NK-92 treated with Interleukin-12 subunit alpha and Interleukin-12 subunit beta, amount 100 ng/mL, for 24 hours (cell line): ENCODE measurements at regions not wholly inside any gene's neighbourhood (a gene's known extent, or its start where the extent isn't known, plus 50 kb on each side); places are given as distances from the start of the nearest gene placed in this dataset.

Experiments used
- DNase-seq: peaks from one replicate; lab custom pipeline; 2025; lab: John Stamatoyannopoulos, UW

DNA sequence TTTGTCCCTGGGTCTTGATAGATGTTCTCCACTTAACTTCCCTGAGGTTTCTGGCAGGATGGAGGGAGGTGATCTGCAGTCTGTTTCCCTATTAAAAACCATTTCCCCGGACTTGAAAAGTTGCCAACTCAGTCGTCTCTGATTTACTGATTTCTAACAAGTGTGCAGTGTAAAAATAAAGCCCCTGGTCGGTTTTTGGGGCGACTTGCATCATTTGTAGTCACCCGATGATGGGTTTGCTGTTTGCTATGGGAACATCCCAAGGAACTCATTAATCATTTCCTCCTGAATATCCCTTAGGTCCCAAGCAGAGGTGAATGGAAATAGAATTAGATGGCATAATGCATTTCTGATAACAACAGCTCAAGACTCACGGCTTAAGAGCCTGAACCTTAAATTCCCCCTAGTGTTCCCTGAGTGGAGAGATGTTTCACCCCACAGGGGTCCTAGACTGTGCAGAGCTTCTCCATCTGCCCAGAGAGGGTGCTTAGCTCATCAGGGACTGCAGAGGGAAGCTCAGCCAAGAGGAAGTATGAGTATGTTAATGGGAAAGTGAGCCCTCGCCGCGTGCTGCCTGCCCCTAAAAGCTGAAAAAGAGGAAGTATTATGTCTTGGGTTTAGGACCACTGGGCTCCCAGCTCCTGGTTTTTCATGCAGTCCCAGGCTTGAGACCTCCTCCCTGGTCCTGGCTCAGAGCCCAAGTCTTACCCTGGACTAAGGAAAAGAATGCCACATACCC lies 115.1 kb upstream of the DAP start:
- no peak for DNase-seq

DNA sequence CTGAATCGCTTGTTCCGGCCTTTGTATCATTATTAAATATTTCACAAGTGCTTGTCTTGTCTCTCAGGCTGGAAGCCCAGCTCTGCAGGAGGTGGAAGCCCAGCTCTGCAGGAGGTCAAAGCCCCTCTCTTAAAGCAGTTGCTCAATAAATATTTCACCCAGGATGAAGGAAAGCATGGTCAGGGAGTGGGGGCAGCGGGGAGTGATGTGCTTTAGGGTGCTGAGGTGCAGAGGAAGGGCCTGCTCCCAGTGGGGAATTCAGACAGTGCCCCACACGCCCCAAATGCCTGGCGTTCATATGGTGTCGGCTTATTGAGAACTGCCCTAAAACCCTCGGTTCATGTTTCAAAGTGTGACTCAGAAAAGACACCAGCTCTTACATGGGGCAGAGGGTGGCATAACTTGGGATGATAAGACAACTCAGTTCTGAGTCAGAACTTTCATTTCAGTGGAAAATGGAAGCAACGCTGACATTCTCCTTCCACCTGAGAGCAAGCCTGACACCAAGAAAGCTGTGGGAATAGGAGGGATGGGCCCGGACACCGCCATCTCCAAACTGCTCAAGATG lies 114.3 kb upstream of the DAP start:
- no peak for DNase-seq

DNA sequence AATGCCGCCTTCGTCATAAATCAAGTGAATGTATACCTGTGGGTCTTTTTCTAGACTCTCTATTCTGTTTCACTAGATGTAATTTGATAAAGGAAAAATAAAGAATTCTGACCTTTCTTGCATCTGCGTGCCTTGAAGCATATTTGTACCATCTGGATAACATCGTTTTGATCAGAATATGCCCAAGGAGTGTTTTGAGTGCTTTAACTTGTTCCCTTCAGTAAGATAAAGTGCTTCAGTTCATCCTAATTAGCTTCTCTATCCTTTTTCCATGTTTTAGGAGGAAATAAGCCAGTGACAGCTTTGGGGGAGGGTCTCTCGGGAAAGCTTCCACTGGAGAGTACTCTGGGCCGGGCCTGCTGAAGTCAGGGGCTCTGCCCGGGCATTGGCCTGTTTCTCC lies 113.5 kb upstream of the DAP start:
- no peak for DNase-seq

DNA sequence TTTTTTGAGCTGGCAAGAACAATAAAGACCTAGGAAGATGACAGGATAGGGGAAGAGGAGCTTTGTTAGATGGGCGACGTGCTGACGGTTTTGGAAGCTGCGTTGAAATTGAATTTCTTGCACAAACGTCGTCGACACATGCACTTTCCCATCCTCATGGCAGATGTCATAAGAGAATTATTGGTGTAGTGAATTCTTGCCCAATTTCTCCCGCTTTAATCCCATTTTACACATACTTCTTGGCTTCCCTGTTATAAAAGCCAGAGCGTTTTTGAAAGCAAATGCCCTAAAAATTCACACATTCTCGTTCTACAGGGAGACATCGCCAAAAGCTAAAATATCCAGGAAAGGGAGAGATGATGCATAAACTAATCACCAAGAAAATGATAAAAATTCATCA lies 109.8 kb upstream of the DAP start:
- DNase-seq = no peak

DNA sequence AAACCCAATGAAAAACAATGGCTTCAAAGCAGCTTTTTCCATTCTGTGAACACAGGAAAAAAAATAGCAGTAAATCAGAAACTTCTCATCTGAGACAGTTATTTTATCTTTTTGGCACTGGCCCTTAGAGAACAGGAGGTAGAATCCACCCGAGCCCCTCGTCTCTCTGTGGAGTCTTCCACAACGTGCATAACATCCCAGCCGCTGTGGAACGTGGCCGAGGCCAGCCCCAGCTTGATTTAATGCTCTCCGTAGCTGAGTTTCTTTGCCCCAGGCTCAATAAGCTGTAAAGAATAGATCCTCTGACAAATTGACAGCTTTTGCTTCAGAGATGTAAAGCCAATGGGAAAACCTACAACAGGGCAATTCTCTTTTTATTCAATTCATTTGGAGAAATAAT lies 107.9 kb upstream of the DAP start:
- no peak for DNase-seq

DNA sequence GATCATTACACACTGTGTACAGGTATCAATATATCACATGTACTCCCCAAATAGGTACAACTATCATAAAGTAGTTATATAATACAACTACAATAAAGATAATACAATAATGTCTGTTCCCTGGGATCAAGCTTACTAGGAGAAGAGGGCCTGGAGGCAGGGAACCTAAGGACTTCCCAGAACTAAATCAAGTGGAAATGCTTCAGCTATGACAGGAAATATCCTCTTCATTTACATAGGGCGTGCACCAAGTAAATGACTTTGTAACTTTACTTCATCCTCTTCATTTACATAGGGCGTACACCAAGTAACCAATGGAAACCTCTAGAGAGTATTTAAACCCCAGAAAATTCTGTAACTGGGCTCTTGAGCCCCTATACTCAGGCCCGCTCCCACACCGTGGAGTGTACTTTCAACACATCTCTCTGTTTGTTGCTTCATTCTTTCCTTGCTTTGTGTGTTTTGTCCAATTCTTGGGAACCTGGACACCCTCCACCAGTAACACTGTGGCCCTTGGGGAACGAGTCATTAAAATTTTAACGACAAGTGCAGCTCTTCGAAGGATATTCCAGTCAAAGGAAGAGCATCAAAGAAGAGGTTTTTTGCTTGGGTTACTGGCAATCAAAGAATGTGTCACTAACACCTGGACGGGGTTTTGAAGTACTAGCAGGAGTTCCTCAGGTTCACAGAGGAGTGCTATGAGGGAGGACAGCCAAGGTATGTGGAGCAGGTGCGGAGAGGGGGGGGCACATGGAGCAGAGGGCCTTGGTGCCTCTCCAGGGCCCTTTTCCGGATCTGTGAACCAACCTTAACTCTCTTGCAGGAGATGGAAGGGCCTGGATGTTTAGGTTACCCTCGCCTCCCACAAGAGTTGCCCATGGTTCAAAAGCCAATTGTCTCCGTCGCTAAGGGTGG lies 106.6 kb upstream of the DAP start:
- DNase-seq = no peak

DNA sequence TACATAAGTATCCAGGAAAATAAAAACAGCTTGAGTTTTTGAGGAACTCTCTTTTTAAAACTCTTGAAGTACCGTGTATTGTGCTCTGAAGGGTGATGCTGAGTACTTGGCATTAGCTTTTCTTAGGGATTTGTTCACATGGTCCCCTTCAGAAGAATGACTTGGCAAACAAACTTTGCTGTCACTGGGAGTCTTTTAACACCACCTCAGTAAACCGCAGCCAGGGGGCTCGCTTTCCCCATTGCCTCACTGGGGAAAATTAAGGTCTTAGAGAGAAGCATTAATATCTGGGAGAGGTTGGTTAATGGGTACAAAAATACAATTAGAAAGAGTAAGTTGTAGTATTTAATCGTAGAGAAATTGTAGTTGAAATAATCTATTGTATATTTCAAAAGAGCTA lies 105.9 kb upstream of the DAP start:
- DNase-seq = no peak

DNA sequence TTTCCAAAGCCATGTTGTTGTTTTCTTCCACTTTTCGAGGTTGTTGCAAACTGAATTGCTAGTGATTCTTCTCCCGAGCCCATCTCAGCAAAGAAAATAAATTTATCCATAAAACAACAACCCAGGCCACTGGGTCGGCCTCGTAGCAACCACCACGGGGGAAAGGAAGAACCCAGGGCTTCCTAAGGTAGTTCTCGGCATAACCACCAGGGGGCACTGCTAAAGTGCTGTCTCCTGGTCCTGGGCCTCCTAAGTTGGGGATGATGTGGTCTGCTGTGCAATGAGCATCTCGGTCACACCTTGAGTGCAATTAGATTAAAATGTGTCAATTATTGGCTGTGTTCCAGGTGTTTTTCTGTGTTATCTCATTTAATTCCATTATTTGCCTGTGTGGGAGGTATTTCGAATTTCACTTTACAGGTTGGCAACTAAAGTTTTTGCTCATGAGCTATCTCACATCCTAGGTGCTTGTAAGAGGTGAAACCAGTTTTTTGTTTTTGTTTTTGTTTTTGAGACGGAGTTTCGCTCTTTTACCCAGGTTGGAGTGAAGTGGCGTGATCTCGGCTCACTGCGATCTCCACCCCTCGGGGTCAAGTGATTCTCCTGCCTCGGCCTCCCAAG lies 102.8 kb upstream of the DAP start:
- DNase-seq = peak; percentile 7

DNA sequence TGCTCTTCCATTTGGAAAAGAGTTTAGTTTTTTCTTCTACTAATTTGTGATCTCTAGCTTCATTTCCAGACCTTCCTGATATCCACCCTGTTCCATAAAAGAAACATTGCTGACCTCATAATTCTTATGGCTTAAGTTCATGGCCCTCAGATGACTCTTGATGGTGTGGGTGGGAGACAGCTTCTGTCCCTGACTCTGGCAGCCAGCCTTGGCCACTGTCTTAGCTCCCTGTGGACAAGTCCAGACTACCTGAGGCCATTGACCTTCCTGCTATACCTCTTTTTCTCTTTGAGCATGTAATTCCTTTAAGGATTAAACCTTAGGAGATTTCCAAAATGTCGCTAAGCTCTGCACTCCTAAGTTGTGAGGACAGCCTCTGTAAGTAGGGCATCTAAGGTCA lies 101.1 kb upstream of the DAP start:
- DNase-seq = no peak

DNA sequence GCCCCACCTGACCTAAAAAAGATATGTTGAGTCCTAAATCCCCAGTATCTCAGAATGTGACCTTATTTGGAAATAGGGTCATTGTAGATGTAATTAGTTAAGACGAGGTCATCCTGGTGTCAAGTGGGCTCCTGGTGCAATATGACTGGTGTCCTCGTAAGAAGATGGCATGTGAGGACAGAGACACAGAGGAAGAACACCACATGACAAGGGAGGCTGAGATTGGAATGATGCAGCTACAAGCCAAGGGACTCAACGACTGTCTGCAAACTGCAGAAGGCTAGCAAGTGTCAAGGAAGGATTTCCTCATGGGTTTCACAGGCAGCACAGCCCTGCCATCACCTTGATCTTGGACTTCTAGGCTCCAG lies 100.4 kb upstream of the DAP start:
- DNase-seq = no peak

DNA sequence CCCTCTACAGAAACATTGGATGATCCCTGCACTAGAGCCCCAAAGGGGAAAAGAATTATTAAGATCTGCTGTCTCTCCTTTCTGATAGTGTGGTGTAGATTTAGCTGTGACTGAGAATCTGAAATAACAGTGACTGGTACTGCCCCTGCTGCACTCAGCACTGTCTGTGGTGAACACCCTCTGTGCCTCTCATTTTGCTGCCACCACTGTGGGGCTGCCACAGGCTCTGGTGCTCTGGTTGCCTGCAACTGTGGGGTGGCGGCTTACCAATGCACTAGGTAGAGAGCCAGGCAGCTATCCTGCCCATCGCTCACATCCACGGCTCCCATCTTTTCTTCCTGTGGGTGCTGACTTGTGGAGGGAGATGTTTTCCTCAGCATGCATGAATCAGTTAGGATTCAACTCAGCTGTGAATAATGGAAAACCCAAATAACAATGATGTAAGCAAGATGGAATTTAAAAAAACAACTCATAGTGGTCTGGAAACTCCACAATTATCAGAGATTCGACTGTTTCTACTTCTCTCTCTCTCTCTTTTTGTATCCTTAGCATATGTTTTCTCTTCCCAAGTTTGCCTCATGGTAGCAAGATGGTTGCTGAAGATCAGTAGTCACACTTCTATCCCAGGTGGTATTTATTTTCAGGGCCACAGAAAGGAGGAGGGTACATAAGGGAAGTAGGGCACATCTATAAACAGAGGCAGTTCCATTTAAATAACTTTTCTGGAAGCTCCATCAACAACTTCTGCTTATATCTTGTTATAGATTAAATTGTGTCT lies 99.8 kb upstream of the DAP start:
- DNase-seq = no peak

DNA sequence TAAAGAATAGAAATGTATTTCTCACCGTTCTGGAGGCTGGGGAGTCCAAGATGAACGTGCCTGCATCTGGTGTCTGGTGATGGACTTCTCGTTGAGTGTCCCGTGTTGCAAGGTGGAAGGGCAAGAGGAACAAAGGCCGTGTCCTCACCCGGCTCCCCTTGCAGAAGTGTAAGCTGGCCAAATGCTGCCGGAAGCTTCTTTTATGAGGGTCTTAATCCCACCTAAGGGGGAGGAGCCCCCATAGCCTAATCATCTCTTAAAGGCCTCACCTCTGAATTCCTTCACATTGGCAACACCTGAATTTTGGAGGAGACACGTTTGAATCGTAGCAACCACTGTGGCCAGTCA lies 99.1 kb upstream of the DAP start:
- DNase-seq = no peak

DNA sequence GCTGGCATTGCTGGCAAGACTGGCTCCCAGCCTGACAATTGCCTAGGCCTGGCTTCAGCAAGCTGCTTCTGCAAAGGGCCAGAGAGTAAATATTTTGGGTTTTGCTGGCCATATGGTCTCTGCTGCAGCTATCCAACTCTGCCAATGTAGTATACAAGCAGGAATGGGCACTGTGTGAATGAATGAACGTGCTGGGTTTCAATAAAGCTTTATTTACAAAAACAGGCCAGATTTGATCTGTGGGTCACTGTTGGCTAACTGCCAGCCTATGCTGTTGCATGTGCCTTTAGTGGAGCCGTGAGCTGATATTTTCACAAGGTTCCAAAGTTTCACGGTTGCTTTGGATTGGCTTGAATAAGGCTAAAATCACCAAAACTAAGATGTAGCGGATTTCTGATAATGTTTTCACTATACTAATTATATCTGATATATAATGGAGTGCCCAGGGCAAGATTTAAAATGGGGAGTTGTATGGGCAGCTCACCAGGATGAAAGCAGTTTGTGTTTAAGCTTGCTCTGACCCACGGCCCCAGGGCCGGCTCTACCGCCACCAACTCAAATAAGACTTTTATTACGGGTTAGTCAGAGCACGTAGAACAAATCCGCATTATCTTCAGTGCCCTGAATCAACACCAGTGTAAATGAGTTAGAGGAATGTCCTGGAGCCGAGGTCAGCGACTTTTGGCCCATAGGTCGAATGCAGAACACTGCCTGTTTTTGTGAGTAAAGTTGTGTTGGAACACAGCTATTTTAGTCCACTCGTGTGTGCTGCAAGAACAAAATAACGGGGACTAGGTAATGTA lies 98.6 kb upstream of the DAP start:
- DNase-seq = no peak

DNA sequence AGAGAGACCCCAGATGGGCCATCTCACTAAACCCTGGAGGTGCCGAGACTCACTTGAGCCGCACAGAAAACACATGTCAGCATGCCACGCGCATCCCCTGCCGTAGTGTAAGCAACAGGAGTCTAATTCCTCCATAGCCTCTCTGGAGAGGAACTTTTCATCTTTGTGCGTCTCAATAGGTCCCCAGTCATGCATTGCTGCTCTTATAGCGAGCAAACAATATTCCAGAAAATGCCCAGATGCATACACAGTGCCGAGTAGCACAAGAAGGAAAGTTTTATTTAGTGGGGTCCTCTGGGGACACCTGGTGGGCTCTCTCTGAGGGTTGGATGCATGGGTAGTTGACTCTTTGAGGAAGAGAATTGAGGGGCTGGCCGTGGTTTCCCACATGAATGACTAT lies 97.9 kb upstream of the DAP start:
- DNase-seq = no peak

DNA sequence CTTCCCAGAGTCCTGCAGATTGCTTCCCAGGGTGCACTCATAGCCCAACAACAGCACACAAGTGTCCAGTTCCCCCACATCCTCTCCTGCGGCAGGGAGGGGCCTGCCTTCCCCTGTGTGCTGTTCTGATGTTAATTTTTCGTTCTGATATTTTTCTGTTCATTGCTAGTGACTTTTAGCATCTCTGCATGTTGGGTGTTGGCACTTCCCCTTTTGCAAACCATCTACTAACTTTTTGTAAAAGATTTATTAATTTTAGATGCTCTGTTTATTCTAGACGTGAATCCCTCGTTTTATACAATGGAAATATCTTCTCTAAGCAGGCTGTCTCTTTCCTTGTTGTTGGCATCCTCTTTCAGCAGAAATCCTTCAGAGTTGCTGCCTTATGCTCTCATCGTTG lies 97.3 kb upstream of the DAP start:
- no peak for DNase-seq

DNA sequence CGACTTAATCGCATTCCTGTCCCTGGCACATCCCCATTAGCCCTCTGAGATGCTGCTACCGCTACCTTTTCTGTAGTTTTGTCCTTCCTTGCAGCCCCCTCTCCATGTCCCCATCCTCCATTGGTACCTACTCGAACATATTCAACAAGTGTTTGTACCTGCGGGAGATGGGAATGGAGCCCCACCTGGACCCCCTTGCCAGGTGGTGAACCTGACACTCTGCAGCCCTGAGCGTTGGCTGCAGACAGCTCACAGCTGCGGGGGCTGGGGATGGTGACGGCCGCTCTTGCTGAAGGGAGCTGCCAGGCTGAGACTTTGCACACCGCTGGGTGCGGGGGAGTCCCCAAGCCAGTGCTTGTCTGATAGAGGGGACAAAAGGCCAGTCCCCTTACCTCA lies 96.3 kb upstream of the DAP start:
- DNase-seq = no peak

DNA sequence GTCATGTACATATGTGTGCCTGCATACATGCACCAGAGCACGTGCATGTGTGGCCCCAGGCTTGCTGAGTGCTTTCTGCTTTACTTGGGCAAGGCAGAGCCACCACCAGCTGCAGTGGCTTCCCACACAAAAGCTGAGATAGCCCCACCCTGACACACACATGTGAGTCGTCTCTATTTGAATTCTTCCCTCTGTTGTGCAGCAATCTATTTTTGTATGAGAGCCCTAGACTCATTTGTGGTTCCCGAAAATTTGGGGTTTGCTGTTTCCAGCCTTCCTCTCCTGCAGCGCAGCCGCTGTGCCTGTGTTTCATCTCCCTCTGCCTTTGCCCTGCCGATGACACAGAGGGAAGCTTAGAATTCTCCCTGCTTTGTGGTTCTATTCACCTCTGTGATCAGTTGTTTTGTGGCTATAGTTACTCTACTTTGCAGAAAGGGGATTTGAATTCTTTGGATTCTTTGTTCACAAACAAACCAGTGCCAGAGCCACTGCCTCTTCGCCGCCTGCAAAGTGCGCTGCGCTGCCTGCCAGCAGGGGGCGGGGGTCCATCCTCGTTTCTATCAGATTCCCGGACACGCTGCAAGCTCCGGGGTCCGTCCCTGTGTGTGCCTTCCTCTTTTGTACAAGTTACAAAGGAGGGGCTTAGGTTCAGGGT lies 95.8 kb upstream of the DAP start:
- no peak for DNase-seq

DNA sequence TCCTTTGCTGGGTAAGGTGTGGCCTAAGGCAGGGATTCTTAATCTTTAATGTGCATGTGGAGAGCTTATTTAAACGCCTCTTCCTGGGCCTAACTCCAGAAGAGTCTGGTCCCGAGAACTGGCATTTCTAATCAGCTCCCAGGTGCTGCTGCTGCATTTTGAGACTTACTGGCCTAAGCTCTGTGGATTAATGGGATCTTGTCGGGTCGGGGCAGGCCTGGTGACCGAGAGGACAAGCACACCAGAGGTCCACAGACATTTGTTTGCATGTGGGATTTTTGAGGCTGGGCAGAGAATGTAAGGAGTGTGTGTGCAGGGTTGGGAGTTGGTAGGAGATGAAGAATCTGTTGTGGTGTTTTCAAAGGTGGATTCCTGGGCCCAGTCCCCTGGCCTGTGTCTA lies 95.0 kb upstream of the DAP start:
- DNase-seq = no peak

DNA sequence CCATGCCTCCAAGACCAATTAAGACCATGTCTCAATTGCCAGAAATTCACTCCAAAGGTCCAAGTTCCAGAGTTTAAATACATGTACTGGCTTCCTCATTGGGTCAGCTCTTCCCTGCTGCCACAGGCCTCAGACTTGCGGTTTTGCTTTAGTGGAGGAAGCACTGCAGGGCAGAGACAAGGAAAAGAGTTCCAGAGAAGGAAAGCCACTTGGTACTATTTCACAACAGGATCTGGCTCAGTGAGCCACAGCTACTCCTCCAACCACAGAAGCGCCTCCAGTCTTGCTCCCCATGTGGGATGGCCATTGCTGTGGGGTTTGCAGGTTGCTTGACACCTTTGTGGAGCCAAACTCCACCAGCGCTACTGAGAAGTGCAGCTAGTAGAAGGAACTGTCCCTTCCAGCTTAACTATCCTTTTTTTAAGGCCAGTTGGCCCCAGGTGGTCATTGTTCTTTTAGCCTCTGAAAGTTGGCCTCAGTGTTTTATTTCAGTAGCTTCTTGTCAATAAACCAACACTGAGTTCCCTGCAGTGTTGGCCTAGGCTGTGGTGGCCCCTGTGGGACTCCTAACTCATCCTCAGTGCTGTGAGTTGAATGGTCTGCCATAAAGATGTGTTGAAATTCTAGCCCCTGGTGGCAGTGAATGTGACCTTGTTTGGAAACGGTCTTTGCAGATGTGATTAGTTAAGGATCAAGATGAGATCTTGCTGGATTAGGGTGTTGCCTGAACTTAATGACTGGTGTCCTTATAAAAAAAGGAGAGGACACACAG lies 93.7 kb upstream of the DAP start:
- no peak for DNase-seq

DNA sequence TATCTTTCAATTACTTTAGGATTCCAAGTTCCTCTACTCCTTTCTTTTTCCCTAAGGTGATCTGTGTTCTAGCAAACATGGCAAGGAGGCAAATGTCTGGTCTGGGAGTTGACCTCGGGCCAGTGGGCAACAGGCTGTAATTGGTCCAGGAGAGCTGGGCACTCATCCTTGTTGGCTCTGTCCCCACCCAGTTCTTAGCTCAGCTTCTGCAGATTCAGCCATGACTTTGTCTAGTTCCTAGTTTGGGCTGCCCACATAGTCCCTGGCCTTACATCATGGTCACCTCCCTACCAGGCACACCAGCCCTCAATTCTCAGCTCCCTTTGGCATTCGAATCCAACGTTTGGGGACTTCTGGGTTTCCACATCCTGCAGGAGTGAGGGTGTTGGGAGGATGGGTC lies 92.1 kb upstream of the DAP start:
- no peak for DNase-seq
